HEK293T (cell line): ENCODE measurements at regions not wholly inside any gene's neighbourhood (a gene's known extent, or its start where the extent isn't known, plus 50 kb on each side); places are given as distances from the start of the nearest gene placed in this dataset.

Source experiments
- BHLHE40 ChIP-seq: fragments of 450-650 bp; IDR thresholded peaks from 2 replicates; pipeline ENCODE4 v1.6.1; 2016; ENCODE audit warnings: mild to moderate bottlenecking, moderate library complexity, borderline replicate concordance
- FOXK2 ChIP-seq: fragments of 450-650 bp; IDR thresholded peaks from 2 replicates; pipeline ENCODE4 v1.6.1; 2016; ENCODE audit warnings: mild to moderate bottlenecking
- FOXM1 ChIP-seq: fragments of 450-650 bp; IDR thresholded peaks from 2 replicates; pipeline ENCODE4 v1.6.1; 2017; ENCODE audit warnings: mild to moderate bottlenecking, borderline replicate concordance
- LEF1 ChIP-seq: fragments of 450-650 bp; IDR thresholded peaks from 2 replicates; pipeline ENCODE4 v1.6.1; 2017; ENCODE audit warnings: mild to moderate bottlenecking, borderline replicate concordance
- NFRKB ChIP-seq: fragments of 450-650 bp; IDR thresholded peaks from 2 replicates; pipeline ENCODE4 v1.6.1; 2016; ENCODE audit warnings: mild to moderate bottlenecking, moderate library complexity
- PKNOX1 ChIP-seq: fragments of 450-650 bp; IDR thresholded peaks from 2 replicates; pipeline ENCODE4 v1.6.1; 2016
- SP1 ChIP-seq: fragments of 450-650 bp; IDR thresholded peaks from 2 replicates; pipeline ENCODE4 v1.6.1; 2017
- SUZ12 ChIP-seq: fragments of 450-650 bp; IDR thresholded peaks from 2 replicates; pipeline ENCODE4 v1.6.1; 2016; ENCODE audit warnings: mild to moderate bottlenecking
- ZNF384 ChIP-seq: fragments of 450-650 bp; IDR thresholded peaks from 2 replicates; pipeline ENCODE4 v1.6.1; 2016

- no peak for TF ChIP-seq LEF1
- TF ChIP-seq PKNOX1: no peak
- TF ChIP-seq SUZ12: no peak
- TF ChIP-seq FOXM1: no peak
- no peak for TF ChIP-seq SP1
- no peak for TF ChIP-seq NFRKB
- TF ChIP-seq FOXK2: no peak
- no peak for TF ChIP-seq ZNF384
- no peak for TF ChIP-seq BHLHE40
Observed at GRCh38 chr4:101527188-101527587, 179.9 kb upstream of the PPP3CA start.
